ENCODE measurements at regions not wholly inside any gene's neighbourhood (a gene's known extent, or its start where the extent isn't known, plus 50 kb on each side); places are given as distances from the start of the nearest gene placed in this dataset.
"Not testable (repeated sequence)": the region's sequence is repeated elsewhere in the genome, so short reads cannot be mapped to it uniquely, and the experiment has no call there.

GRCh38 chr5:98333921-98334320 lies 439.5 kb upstream of the RGMB start:
- no peak for DNase-seq

GRCh38 chr5:98334946-98335345 lies 438.5 kb upstream of the RGMB start:
- no peak for DNase-seq

GRCh38 chr5:98339141-98339848 lies 434.2 kb upstream of the RGMB start:
- DNase-seq: no peak

GRCh38 chr5:98341038-98342032 lies 432.1 kb upstream of the RGMB start:
- DNase-seq: no peak

- DNase-seq: not testable (repeated sequence)
Observed at GRCh38 chr5:98342958-98343660, 430.4 kb upstream of the RGMB start.

GRCh38 chr5:98349251-98349989 lies 424.0 kb upstream of the RGMB start:
- DNase-seq: no peak

- DNase-seq: no peak
Observed at GRCh38 chr5:98349990-98350365, 423.5 kb upstream of the RGMB start.

- no peak for DNase-seq
Observed at GRCh38 chr5:98354922-98355321, 418.5 kb upstream of the RGMB start.

GRCh38 chr5:98360548-98360947 lies 412.9 kb upstream of the RGMB start:
- DNase-seq: no peak

GRCh38 chr5:98363157-98363556 lies 410.3 kb upstream of the RGMB start:
- DNase-seq: no peak

GRCh38 chr5:98364549-98364948 lies 408.9 kb upstream of the RGMB start:
- no peak for DNase-seq

- DNase-seq: no peak
Observed at GRCh38 chr5:98365126-98365525, 408.3 kb upstream of the RGMB start.

- no peak for DNase-seq
Observed at GRCh38 chr5:98368141-98368540, 405.3 kb upstream of the RGMB start.

GRCh38 chr5:98372351-98372750 lies 401.1 kb upstream of the RGMB start:
- DNase-seq: no peak

GRCh38 chr5:98391921-98392625 lies 381.4 kb upstream of the RGMB start:
- no peak for DNase-seq

GRCh38 chr5:98393205-98393604 lies 380.3 kb upstream of the RGMB start:
- not testable (repeated sequence) for DNase-seq

GRCh38 chr5:98397081-98397480 lies 376.4 kb upstream of the RGMB start:
- no peak for DNase-seq

- no peak for DNase-seq
Observed at GRCh38 chr5:98398465-98398864, 375.0 kb upstream of the RGMB start.

GRCh38 chr5:98401656-98402055 lies 371.8 kb upstream of the RGMB start:
- DNase-seq: no peak

- no peak for DNase-seq
Observed at GRCh38 chr5:98402130-98402529, 371.3 kb upstream of the RGMB start.

- no peak for DNase-seq
Observed at GRCh38 chr5:98403131-98403530, 370.3 kb upstream of the RGMB start.

- DNase-seq: no peak
Observed at GRCh38 chr5:98414938-98415337, 358.5 kb upstream of the RGMB start.

All from stimulated activated CD4-positive, alpha-beta T cell treated with anti-CD3 and anti-CD28 coated beads, Interleukin-4, amount 100 ng/mL, for 24 hours (primary cell).